Hepatocyte (in vitro differentiated cells): ENCODE measurements at regions not wholly inside any gene's neighbourhood (a gene's known extent, or its start where the extent isn't known, plus 50 kb on each side); places are given as distances from the start of the nearest gene placed in this dataset.

Experiments used
- CTCF ChIP-seq: fragments of 200-600 bp; sonication (generic); IDR thresholded peaks from 2 replicates; pipeline ENCODE4 v1.5.1; 2016; ENCODE audit warnings: antibody characterized with exemption, mild to moderate bottlenecking; ENCODE audit not compliant: poor library complexity
- EZH2phosphoT487 ChIP-seq: fragments of 200-600 bp; sonication (generic); IDR thresholded peaks from one replicate; pipeline ENCODE4 v1.6.1; 2018; ENCODE audit warnings: antibody characterized with exemption, mild to moderate bottlenecking, low read depth, moderate library complexity; ENCODE audit not compliant: unreplicated experiment, severe bottlenecking

DNA sequence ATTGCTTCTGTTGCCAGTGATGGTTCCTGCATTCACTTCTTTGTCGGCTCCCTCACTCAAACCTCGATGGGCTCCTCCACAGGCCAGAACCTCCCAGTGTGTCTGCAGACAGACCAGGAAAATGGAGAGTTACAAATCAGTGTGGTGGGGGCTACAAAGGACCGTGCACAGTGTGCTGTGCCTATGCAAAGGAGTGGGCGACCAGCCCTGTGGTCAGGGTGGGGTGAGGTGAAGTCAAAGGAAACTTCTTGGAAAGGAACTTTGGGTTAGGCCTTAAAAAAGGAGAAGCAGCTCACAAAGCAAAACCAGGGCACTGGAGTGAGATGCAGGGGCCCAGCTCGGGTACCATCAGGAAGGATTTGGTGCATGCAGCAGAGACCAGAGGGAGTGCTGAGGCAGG is 304.3 kb upstream of the ZMIZ1 start:
- TF ChIP-seq CTCF (no peak), EZH2phosphoT487 (no peak)
